ENCODE measurements at regions not wholly inside any gene's neighbourhood (a gene's known extent, or its start where the extent isn't known, plus 50 kb on each side); places are given as distances from the start of the nearest gene placed in this dataset.

DNA sequence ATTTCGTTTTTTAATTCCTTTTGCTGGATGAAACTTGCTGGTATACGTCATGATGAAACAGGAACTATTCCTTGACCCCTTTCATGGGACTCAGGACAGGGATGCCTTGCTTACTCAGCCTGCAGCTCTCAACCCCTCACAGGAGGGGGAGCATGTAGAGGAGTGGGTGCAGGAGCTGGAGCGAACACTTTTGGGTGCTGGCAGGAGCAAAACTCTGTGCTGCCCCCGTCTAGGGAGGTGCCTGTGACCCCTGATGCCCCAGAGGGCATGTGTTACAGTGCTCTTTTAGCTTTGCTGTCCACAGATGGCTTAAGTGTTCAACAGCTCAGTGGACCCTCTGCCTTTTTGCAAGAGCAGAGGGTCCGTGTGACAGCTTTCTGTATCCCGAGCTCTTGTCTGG lies 56.8 kb upstream of the TEX13C start:
- TF ChIP-seq, protein P1, sequence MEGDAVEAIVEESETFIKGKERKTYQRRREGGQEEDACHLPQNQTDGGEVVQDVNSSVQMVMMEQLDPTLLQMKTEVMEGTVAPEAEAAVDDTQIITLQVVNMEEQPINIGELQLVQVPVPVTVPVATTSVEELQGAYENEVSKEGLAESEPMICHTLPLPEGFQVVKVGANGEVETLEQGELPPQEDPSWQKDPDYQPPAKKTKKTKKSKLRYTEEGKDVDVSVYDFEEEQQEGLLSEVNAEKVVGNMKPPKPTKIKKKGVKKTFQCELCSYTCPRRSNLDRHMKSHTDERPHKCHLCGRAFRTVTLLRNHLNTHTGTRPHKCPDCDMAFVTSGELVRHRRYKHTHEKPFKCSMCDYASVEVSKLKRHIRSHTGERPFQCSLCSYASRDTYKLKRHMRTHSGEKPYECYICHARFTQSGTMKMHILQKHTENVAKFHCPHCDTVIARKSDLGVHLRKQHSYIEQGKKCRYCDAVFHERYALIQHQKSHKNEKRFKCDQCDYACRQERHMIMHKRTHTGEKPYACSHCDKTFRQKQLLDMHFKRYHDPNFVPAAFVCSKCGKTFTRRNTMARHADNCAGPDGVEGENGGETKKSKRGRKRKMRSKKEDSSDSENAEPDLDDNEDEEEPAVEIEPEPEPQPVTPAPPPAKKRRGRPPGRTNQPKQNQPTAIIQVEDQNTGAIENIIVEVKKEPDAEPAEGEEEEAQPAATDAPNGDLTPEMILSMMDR (IDR thresholded peaks at IDR 0.05; ENCODE audit: low read depth, low read length, missing control alignments): no peak
- in situ Hi-C loops (cut with HindIII; ENCODE audit: low pct_ligation_motif_present, low sequenced_read_pairs): no loop called here
- no peak overlapping the region for H3K4me3 ChIP-seq (ENCODE audit: low read depth, low read length)
- DNase-seq: no peak
- no peak overlapping the region for H3K27ac ChIP-seq
- no peaks in the 10 kb centered on the region for H3K27me3 ChIP-seq (replicated peaks)
- H3K36me3 ChIP-seq (replicated peaks): no peaks in the 10 kb centered on the region

DNA sequence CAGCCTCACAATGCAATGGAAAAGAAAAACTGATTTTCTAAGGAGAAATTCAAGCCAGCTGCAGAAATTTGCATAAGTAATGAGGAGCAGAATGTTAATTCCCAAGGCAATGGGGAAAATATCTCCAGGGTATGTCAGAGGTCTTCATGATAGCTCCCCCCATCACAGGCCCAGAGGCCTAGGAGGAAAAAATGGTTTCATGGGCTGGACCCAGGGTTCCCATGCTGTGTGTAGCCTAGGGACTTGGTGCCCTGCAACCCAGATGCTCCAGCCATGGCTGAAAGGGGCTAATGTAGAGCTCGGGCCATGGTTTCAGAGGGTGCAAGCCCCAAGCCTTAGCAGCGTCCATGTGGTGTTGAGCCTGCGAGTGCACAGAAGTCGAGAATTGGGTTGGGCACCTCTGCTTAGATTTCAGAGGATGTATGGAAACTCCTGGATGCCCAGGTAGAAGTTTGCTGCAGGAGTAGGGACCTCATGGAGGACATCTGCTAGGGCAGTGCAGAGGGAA lies 53.5 kb upstream of the TEX13C start:
- H3K27ac ChIP-seq: no peak overlapping the region
- TF ChIP-seq, protein P1 (IDR thresholded peaks at IDR 0.05; ENCODE audit: low read depth, low read length, missing control alignments): no peak
- in situ Hi-C loops (cut with HindIII; ENCODE audit: low pct_ligation_motif_present, low sequenced_read_pairs): no loop called here
- DNase-seq: no peak
- no peaks in the 10 kb centered on the region for H3K36me3 ChIP-seq (replicated peaks)
- no peaks in the 10 kb centered on the region for H3K27me3 ChIP-seq (replicated peaks)
- no peak overlapping the region for H3K4me3 ChIP-seq (ENCODE audit: low read depth, low read length)

Measured in brain microvascular endothelial cell (primary cell).